ENCODE measurements at regions not wholly inside any gene's neighbourhood (a gene's known extent, or its start where the extent isn't known, plus 50 kb on each side); places are given as distances from the start of the nearest gene placed in this dataset.

DNA sequence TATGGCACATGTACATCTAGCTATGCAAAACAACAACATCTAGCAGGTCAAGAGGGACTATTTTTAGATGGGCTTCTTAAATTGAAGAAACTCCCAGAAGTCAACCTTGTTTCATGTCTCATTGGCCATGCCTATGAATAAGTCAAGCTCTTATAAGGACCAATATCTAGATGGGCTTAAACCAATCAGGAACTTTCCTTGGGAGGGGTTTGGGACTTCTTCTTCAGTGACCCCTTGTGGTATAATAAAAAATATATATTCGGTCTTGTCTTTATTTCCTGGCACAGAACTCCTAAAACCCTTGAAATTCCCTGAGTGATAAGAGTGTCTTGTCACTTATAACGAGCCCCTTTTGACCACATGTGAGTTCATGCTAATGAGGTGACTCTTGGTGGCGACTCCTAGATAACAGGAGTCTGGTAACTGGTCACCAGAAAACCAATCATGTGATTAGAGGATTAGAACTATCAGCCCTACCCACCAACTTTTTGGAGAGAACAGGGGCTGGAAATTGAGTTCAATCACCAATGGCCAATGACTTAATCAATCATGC lies 218.3 kb downstream of the HHIPL2 start:
- Histone ChIP-seq H3K27me3 (ENCODE audit: insufficient read depth, low read depth) (no peaks in the 10 kb centered on the region), H3K4me3 (no peak overlapping the region), H4K20me1 (ENCODE audit: insufficient read depth) (no peaks in the 10 kb centered on the region), H3K27ac (no peak overlapping the region), H3K36me3 (ENCODE audit: low read depth) (no peaks in the 10 kb centered on the region), H3F3A (ENCODE audit: insufficient read depth, low read depth) (no peaks in the 10 kb centered on the region), H3K79me2 (ENCODE audit: low read depth) (no peaks in the 10 kb centered on the region), H3K4me1 (replicated peaks; ENCODE audit: insufficient read depth) (no peaks in the 10 kb centered on the region), H3K9me2 (ENCODE audit: insufficient read depth) (no peaks in the 10 kb centered on the region), H2AFZ (no peak overlapping the region), H3K9me3 (ENCODE audit: insufficient read depth, low read depth) (no peaks in the 10 kb centered on the region), H3K4me2 (no peak overlapping the region)
- CTCF ChIA-PET, result no interaction called here
- TF ChIP-seq, protein P1, sequence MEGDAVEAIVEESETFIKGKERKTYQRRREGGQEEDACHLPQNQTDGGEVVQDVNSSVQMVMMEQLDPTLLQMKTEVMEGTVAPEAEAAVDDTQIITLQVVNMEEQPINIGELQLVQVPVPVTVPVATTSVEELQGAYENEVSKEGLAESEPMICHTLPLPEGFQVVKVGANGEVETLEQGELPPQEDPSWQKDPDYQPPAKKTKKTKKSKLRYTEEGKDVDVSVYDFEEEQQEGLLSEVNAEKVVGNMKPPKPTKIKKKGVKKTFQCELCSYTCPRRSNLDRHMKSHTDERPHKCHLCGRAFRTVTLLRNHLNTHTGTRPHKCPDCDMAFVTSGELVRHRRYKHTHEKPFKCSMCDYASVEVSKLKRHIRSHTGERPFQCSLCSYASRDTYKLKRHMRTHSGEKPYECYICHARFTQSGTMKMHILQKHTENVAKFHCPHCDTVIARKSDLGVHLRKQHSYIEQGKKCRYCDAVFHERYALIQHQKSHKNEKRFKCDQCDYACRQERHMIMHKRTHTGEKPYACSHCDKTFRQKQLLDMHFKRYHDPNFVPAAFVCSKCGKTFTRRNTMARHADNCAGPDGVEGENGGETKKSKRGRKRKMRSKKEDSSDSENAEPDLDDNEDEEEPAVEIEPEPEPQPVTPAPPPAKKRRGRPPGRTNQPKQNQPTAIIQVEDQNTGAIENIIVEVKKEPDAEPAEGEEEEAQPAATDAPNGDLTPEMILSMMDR (conservative IDR thresholded peaks at IDR 0.05), result no peak
- TF ChIP-seq EZH2 (IDR thresholded peaks at IDR 0.05; ENCODE audit: low read depth), result no peak
- POLR2A ChIA-PET (ENCODE audit: unreplicated experiment), result no interaction called here
- intact Hi-C loops (cut with micrococcal nuclease; ENCODE audit: unreplicated experiment), result no loop called here
- DNase-seq, result no peak
- BruUV-seq (replicated peaks), result no TSS peak

DNA sequence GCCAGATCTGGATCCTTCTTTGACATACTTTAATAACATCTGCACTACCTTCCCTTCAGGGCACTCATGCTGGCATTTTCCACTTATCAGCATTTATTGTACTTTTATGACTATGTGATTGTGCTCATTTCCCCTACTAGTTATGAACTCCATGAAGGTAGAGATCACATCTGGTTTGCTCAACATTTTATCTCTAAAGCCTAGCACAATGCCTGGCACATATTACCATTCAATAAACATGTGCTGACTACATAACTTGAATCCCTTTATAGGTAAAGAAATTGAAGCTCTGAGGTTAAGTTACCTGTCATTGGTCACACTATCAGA lies 221.2 kb downstream of the HHIPL2 start:
- POLR2A ChIA-PET (ENCODE audit: unreplicated experiment), result no interaction called here

DNA sequence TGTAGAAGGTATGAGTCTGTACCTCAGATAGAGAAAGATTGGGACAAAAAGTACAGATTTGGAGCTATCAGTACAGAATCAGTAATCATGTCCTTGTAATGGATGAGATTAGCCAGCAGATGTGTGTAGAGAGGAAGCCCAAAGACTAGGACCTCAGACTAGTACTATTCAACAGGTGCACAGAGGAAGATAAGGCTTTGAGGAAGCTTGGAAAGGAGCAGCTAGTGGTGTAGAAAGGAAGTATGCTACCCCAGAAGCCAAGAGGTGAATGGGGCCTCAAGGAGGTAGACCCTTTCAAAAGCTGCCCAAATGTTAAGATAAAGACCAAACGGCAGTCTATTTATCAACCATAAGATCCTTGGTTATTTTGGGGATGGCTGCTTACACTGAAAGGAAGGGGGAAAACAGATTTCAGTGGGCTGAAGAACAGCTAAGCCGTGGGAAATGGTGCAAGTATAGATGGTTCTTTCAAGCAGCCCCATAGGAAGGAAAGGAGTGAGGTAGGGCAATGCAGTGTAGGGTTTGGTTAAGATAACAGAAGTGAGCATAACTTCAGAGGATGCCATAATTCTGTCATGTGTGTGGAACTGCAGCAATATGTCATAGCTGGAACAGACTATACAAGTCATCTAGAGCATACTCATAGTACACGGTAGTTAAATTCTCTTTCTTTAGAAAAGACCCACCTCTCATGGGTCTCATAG lies 221.7 kb downstream of the HHIPL2 start:
- no peaks in the 10 kb centered on the region for H3K36me3 ChIP-seq (ENCODE audit: low read depth)
- intact Hi-C loops (cut with micrococcal nuclease; ENCODE audit: unreplicated experiment), result no loop called here
- no TSS peak for BruUV-seq (replicated peaks)
- H3K9me2 ChIP-seq (ENCODE audit: insufficient read depth), result no peaks in the 10 kb centered on the region
- H3K79me2 ChIP-seq (ENCODE audit: low read depth), result no peaks in the 10 kb centered on the region
- no peaks in the 10 kb centered on the region for H3K27me3 ChIP-seq (ENCODE audit: insufficient read depth, low read depth)
- ChIA-PET POLR2A (ENCODE audit: unreplicated experiment) (no interaction called here), CTCF (no interaction called here)
- no peak overlapping the region for H2AFZ ChIP-seq
- 0 out of 2 replicates have a peak, but pooled peaks cover 3% of the 10 kb centered on the region for H3K9me3 ChIP-seq (ENCODE audit: insufficient read depth, low read depth)
- no peaks in the 10 kb centered on the region for H3F3A ChIP-seq (ENCODE audit: insufficient read depth, low read depth)
- no peaks in the 10 kb centered on the region for H3K4me1 ChIP-seq (replicated peaks; ENCODE audit: insufficient read depth)
- no peak for DNase-seq
- H3K4me2 ChIP-seq, result no peak overlapping the region
- no peak overlapping the region for H3K27ac ChIP-seq
- no peak overlapping the region for H3K4me3 ChIP-seq
- H4K20me1 ChIP-seq (ENCODE audit: insufficient read depth), result no peaks in the 10 kb centered on the region
- no peak for TF ChIP-seq EZH2 (IDR thresholded peaks at IDR 0.05; ENCODE audit: low read depth)
- TF ChIP-seq, protein P1 (conservative IDR thresholded peaks at IDR 0.05), result no peak

More for the DNA sequence above, 221.2 kb downstream of the HHIPL2 start:
- no TSS peak for BruUV-seq (replicated peaks)
- H3K4me3 ChIP-seq, result no peak overlapping the region
- intact Hi-C loops (cut with micrococcal nuclease; ENCODE audit: unreplicated experiment), result no loop called here
- H3K27ac ChIP-seq, result no peak overlapping the region
- no peaks in the 10 kb centered on the region for H3K4me1 ChIP-seq (replicated peaks; ENCODE audit: insufficient read depth)
- no peak for DNase-seq
- H3F3A ChIP-seq (ENCODE audit: insufficient read depth, low read depth), result no peaks in the 10 kb centered on the region
- H3K9me2 ChIP-seq (ENCODE audit: insufficient read depth), result no peaks in the 10 kb centered on the region
- H3K27me3 ChIP-seq (ENCODE audit: insufficient read depth, low read depth), result no peaks in the 10 kb centered on the region
- CTCF ChIA-PET, result no interaction called here
- no peaks in the 10 kb centered on the region for H4K20me1 ChIP-seq (ENCODE audit: insufficient read depth)
- H3K79me2 ChIP-seq (ENCODE audit: low read depth), result no peaks in the 10 kb centered on the region
- H3K4me2 ChIP-seq, result no peak overlapping the region
- H3K9me3 ChIP-seq (ENCODE audit: insufficient read depth, low read depth), result 0 out of 2 replicates have a peak, but pooled peaks cover 3% of the 10 kb centered on the region
- H2AFZ ChIP-seq, result no peak overlapping the region
- H3K36me3 ChIP-seq (ENCODE audit: low read depth), result no peaks in the 10 kb centered on the region
- TF ChIP-seq EZH2 (IDR thresholded peaks at IDR 0.05; ENCODE audit: low read depth), result no peak
- TF ChIP-seq, protein P1 (conservative IDR thresholded peaks at IDR 0.05), result no peak

Data from PC-9 (cell line).